Heart right ventricle (tissue), 16 donors: ENCODE measurements at regions not wholly inside any gene's neighbourhood (a gene's known extent, or its start where the extent isn't known, plus 50 kb on each side); places are given as distances from the start of the nearest gene placed in this dataset.

Experiments
- ATAC-seq, 8 donors: fragments of 200-7000 bp; cut with Tn5 transposase; one replicate each; pipeline ENCODE4 v1.9.1; 2020; ENCODE audit warnings: mild to moderate bottlenecking in 8 of 8, moderate library complexity in 8 of 8, moderate number of reproducible peaks in 1 of 8
- DNase-seq, 2 donors: peaks; one replicate each; pipeline ENCODE4 v3.0.0-alpha.2; 2020
- H3K27ac ChIP-seq, 10 donors: fragments of 200-600 bp; sonication (generic) in 2 of 10; one replicate each; pipeline versions ENCODE4 v1.5.0 to v1.8.0; 2020 to 2022; ENCODE audit warnings: mild to moderate bottlenecking in 3 of 10
- H3K27me3 ChIP-seq, 7 donors: fragments of 200-600 bp; one replicate each; pipeline ENCODE4 v1.8.0; 2021 to 2022; ENCODE audit warnings: mild to moderate bottlenecking in 2 of 7
- H3K36me3 ChIP-seq, 9 donors: fragments of 200-600 bp; sonication (generic) in 1 of 9; one replicate each; pipeline versions ENCODE4 v1.5.0 to v1.8.0; 2020 to 2022; ENCODE audit warnings: mild to moderate bottlenecking in 2 of 9
- H3K4me1 ChIP-seq, 9 donors: fragments of 200-600 bp; sonication (generic) in 1 of 9; one replicate each; pipeline versions ENCODE4 v1.5.0 to v1.8.0; 2020 to 2022; ENCODE audit warnings: mild to moderate bottlenecking in 4 of 9
- H3K4me3 ChIP-seq, 10 donors: fragments of 200-600 bp; sonication (generic) in 2 of 10; one replicate each; pipeline versions ENCODE4 v1.5.0 to v1.8.0; 2020 to 2022; ENCODE audit warnings: mild to moderate bottlenecking in 7 of 10, moderate library complexity in 2 of 10
- H3K9me3 ChIP-seq, 11 donors: fragments of 200-600 bp in 10 of 11; sonication (generic) in 2 of 11; one replicate each; pipeline versions ENCODE4 v1.5.0 to v1.8.0; 2013 to 2022; ENCODE audit warnings: mild to moderate bottlenecking in 2 of 11, control low read depth in 1 of 11, moderate library complexity in 1 of 11
- WGBS, 2 donors: extraction: QIAGEN DNeasy Blood & Tissue Kit; methylation state at CpG; one replicate each; pipeline ENCODE4 v1.1.7; 2013; ENCODE audit warnings: inconsistent platforms in 1 of 2; 5-methylcytosine and 5-hydroxymethylcytosine counted together
- intact Hi-C, 10 donors: fragments of 100-400 bp; cut with DNase I; formaldehyde crosslinking; loops; one replicate each; pipeline versions ENCODE4 v1.11.1 to v1.14.2; 2022
- TF ChIP-seq, protein P1 (sequence below), 9 donors: fragments of 200-600 bp; sonication (generic) in 2 of 9; IDR thresholded peaks; one replicate each; pipeline versions ENCODE4 v1.5.0 to v1.8.0; 2021 to 2022; ENCODE audit warnings: antibody characterized with exemption in 9 of 9, mild to moderate bottlenecking in 5 of 9, moderate library complexity in 1 of 9
- donor health status: Arrhythmogenic right ventricular cardiomyopathy.
- donor health status: ischemic (EF 13 %, LVEDD 7.1; RV severe dilation, severe dysfunction).
- donor health status: healthy with polysubstance abuse.
- donor health status: DM: no; HTN: yes; CAD: no.
- donor health status: DM: no; HTN: no; CAD: no.
- donor health status: ischemic (EF 25% LVEDD 6.9; RV normal size, moderate dysfunction).
- donor health status: ischemic (EF 25% LVEDD 5.7; RV mildly dilated, moderate dysfunction).
- donor health status: healthy.
- donor health status: DM: yes; HTN: yes; CAD: no.
- donor health status: Ischemic cardiomyopathy.
- donor health status: ischemic (EF 35%, LVEDD 5.7; RV mildly dilated, moderate dysfunction).
- donor health status: nonischemic (EF 11% LVEDD 7.7; RV severe dilation, severe dysfunction).
- donor health status: DM: yes; HTN: yes; CAD: no.
- donor health status: PGD.
- donor health status: ischemic (EF 29% LVEDD 5.4; RV normal size, mild dysfunction).
- donor health status: nonischemic (EF 23%, LVEDD 6.1; RV moderate dilation, normal function).

DNA sequence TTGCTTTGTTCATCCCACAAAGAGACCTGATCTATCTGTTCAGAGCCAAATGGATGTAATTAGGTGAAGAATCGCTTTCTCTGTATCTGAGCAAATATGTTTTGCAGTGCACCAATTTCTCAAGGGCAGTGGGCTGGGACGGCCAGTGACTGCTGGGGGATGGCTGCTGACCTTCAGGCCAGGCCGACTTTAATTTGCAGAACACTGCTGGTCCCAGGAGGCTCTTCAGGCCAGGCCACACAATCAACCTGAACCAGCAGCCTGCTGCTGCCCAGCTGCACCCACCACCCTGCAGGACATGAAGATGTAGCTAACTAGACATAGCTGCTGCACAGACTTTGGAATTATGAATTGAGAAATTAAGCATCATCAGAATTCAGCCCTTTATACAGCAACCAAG lies 194.4 kb upstream of the ONECUT1 start:
- intact Hi-C loops = no loop called here
- TF ChIP-seq, protein P1, sequence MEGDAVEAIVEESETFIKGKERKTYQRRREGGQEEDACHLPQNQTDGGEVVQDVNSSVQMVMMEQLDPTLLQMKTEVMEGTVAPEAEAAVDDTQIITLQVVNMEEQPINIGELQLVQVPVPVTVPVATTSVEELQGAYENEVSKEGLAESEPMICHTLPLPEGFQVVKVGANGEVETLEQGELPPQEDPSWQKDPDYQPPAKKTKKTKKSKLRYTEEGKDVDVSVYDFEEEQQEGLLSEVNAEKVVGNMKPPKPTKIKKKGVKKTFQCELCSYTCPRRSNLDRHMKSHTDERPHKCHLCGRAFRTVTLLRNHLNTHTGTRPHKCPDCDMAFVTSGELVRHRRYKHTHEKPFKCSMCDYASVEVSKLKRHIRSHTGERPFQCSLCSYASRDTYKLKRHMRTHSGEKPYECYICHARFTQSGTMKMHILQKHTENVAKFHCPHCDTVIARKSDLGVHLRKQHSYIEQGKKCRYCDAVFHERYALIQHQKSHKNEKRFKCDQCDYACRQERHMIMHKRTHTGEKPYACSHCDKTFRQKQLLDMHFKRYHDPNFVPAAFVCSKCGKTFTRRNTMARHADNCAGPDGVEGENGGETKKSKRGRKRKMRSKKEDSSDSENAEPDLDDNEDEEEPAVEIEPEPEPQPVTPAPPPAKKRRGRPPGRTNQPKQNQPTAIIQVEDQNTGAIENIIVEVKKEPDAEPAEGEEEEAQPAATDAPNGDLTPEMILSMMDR (IDR thresholded peaks at IDR 0.05) = no peak
- Histone ChIP-seq H3K4me3 (no peak overlapping the region), H3K27ac (no peak overlapping the region), H3K36me3 (no peaks in the 10 kb centered on the region), H3K4me1 (no peaks in the 10 kb centered on the region), H3K9me3 (no peaks in the 10 kb centered on the region), H3K27me3 (no peaks in the 10 kb centered on the region)
- WGBS, 2 donors = 60 to 70% methylated on average over 3 of the region's 3 CpGs
- ATAC-seq (no peak), DNase-seq (no peak)

DNA sequence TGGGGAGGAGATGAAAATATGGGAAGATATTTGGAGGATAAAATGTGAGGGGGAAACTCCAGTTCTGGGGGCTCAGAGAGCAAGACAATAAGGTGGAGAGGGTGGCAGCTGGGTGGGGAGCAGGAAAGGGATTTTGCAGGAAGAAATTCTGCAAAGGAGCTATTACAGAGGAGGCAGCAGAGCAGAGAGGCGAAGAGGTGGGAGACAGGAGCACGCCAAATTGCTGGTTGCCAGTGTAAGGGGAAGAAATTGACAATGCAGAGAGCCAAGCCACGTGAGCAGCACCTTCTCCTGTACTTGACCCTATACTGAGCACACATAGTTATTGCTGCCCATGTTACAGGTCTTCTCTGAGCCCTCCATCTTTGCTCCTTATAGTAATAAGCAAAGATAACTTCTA lies 190.3 kb upstream of the ONECUT1 start:
- ATAC-seq (no peak), DNase-seq (no peak)
- intact Hi-C loops = no loop called here
- Histone ChIP-seq H3K4me3 (no peak overlapping the region), H3K27me3 (no peaks in the 10 kb centered on the region), H3K9me3 (no peaks in the 10 kb centered on the region), H3K4me1 (no peaks in the 10 kb centered on the region), H3K27ac (no peak overlapping the region), H3K36me3 (no peaks in the 10 kb centered on the region)
- TF ChIP-seq, protein P1 (IDR thresholded peaks at IDR 0.05) = no peak
- WGBS, 2 donors = 59 to 63% methylated on average over 3 of the region's 3 CpGs

DNA sequence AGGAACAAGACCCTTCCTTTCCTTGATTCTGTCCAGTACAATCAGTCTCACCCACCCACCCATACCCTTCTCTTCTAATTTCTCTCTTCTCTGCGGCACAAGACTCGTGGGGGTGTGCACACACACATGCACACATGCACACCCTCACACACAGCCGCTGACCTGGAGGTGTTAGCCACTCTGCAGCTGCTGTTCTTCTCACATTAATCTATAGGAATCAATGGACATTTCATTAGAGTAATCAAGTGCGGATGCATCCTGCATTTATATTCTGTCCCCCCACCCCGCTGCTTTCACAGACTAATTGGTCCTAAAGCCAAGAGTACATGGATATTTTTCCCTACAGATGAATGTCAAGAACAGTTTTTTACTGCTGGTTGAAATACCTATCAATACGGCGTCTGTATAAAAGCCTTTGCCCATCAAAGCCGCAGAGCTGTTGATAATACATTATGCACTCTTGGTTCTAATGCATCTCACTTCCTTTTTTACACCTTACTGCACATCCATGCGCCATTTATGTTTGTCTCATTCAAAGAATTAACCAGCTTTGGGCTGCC lies 186.5 kb upstream of the ONECUT1 start:
- WGBS, 2 donors = 84 to 86% methylated on average over 9 of the region's 9 CpGs
- TF ChIP-seq, protein P1 (IDR thresholded peaks at IDR 0.05) = no peak
- intact Hi-C loops = no loop called here

GRCh38 chr15:52975941-52976449 lies 185.9 kb upstream of the ONECUT1 start:
- ATAC-seq (no peak), DNase-seq (no peak)
- H3K4me1 ChIP-seq = no peaks in the 10 kb centered on the region
- no peaks in the 10 kb centered on the region for H3K36me3 ChIP-seq
- 69 to 78% methylated on average over 4 of the region's 4 CpGs for WGBS, 2 donors
- intact Hi-C loops = no loop called here
- no peak overlapping the region for H3K4me3 ChIP-seq
- no peak overlapping the region for H3K27ac ChIP-seq
- no peaks in the 10 kb centered on the region for H3K27me3 ChIP-seq
- no peaks in the 10 kb centered on the region for H3K9me3 ChIP-seq
- TF ChIP-seq, protein P1 (IDR thresholded peaks at IDR 0.05) = no peak

More for the DNA sequence above, 186.5 kb upstream of the ONECUT1 start:
- no peak overlapping the region for H3K27ac ChIP-seq
- H3K36me3 ChIP-seq = no peaks in the 10 kb centered on the region
- H3K4me3 ChIP-seq = no peak overlapping the region
- ATAC-seq (no peak), DNase-seq (no peak)
- H3K27me3 ChIP-seq = no peaks in the 10 kb centered on the region
- H3K4me1 ChIP-seq = no peaks in the 10 kb centered on the region
- H3K9me3 ChIP-seq = no peaks in the 10 kb centered on the region
